NT2/D1 (cell line): ENCODE measurements at regions not wholly inside any gene's neighbourhood (a gene's known extent, or its start where the extent isn't known, plus 50 kb on each side); places are given as distances from the start of the nearest gene placed in this dataset.

Experiments
- YY1 ChIP-seq: IDR thresholded peaks from 2 replicates; pipeline ENCODE4 v1.6.1; 2011; ENCODE audit not compliant: insufficient read length, insufficient read depth
- ZNF274 ChIP-seq: IDR thresholded peaks from 2 replicates; pipeline ENCODE4 v1.6.1; 2011; ENCODE audit warnings: mild to moderate bottlenecking, low read depth, low read length

GRCh38 chr12:29004066-29004935 is 144.8 kb upstream of the FAR2 start:
- TF ChIP-seq ZNF274 (no peak), YY1 (no peak)
